ENCODE measurements at regions not wholly inside any gene's neighbourhood (a gene's known extent, or its start where the extent isn't known, plus 50 kb on each side); places are given as distances from the start of the nearest gene placed in this dataset.

DNA sequence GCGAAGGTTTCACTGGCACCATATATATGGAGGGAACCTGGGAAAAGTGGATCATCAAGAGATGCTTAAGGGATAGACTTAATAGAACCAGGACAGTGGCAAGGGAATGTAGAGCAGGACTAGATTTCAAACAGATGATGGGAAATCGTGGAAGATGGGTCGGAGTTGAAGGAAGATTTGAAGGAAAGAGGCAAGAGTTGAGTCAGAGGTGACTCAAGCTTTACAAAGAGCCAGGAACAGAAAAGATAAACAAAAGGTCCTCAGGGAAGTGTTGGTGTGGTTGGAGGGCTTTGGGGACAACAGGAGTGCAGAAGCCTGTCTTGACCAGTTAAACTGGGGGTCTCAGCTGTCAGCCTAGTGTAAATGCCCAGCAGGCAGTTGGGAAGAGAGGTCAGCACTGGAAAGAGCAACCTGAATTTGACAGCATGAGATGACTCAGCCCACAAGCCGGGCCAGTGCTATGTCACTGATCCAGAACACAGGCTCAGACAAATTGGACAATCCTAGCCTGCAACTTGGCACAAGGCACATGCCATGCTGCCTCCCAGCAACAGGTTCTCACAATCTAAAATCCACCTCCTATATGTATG, 230.5 kb downstream of the IDS start:
- no peak for DNase-seq (ENCODE audit: low read depth, low spot score)

DNA sequence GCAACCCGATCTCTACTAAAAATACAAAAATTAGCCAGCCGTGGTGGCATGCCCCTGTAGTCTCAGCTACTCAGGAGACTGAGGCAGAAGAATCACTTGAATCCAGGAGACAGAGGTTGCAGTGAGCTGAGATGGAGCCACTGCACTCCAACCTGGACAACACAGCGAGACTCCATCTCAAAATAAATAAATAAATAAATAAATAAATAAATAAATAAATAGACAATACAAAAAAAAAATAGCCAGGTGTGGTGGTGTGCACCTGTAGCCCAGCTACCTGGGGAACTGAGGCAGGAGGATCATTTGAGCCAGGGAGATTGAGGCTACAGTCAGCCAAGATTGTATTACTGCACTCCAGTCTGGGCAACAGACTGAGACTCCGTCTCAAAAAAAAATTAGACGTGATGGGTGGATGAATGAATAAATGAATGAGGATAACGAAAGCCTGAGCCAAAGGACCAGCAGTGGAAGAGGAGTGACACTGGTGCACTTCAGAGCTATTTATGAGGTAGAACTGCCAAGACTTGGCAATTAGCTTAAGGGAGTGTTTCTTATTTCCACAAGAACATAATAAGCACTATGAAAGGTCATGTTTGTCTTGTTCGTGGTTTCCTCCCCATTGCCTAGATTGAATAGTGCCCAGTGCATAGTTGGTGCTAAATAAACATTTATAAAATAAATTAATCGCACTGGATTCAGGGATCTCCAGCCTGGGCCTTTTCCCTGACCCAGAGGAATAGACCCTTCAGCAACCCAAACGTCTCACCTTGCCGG, 232.2 kb downstream of the IDS start:
- DNase-seq (ENCODE audit: low read depth, low spot score): no peak

DNA sequence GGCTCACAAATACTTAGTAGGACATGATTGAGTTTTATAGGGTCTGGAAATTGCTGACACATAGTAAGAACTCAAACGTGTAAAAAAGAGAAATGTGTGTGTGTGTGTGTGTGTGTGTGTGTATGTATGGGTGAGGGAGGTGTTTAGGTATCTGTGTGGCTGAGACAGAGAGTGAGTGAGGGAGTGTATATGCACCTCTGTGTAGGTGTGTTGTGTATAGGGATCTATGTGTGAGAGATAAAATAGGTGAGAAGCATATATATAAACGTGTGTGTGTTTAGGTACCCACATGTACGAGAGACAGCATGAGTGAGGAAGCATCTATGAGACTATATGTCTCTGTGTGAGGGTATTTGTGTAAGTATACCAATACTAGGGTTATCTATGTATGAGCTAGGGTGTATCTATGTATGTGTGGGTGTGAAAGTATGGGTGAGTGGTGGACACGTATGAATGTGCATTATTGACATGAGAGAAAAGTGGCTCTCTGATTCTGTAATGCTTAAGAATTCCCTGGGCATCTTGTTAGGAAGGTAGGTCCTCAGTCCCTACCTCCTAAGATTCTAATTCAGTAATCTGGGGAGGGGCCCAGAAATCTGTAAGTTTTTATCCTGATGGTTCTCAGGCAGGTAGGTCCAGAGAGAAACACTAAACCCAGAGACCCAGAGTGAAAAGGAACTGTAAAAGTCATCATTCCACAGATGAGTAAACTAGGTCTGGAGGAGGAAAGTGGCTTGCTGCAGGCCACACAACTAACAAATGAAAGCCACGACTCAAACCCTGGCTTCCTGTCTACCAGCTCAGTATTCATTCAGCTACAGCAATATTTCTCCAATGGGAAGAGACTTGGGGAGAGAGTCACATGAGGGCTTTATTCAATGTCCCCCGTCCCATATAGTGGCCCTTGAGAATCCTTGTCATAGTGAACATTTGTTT, 237.0 kb downstream of the IDS start:
- DNase-seq (ENCODE audit: low read depth, low spot score): no peak

DNA sequence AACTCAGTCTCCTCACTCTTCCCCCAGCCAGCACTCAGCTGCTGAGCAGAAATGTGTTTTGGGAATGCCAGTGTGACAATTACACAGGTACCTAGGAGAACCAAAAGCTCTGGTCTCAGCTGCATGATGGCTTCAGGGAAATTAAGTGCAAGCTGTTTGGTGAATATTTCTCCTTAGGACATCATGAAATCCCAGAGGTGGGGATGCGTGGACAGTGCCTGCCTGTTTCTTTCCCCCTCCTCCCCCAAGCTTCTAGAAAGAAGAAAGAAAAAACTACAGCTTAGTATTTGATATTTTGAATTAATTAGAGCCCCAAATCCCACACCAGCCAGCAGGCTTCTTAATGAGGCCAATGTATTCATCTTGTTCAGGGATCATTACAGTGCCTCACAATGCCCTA, 243.0 kb downstream of the IDS start:
- DNase-seq (ENCODE audit: low read depth, low spot score): no peak

DNA sequence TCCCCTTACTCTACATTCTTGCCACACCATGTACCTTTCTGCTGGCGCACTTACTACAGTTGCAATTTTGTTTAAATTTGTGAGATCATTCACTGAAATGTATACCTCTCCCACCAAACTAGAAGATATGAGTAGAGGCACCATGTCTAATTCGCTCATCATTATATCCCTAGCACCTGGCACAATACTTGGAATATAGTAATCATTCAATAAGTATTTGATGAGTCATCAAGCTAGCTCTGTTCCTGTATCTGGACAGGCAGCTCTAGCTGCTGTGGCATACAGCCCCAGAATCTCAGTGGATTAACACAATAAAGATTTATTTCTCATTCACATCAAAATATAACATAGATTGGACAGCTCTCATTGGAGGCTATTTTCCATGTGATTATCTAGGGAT, 245.9 kb downstream of the IDS start:
- DNase-seq (ENCODE audit: low read depth, low spot score): no peak

DNA sequence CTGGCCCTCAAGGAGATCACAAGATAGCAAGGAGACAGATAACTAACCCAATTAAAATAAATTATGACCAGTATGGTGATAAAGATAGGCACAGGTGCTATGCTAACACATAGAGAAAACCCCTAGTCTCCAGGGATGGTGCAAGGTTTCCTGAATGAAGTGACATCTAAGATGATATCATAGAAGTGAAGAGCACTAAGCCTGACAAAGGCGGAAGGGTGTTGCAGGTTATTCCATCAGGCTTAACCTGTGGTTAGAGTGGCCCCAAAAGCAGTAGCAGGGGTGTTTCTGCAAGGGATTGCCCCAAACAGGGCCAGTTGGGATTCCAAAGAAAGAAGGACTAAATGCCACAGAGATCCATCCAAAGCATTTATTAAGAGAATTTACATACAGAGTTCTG, 249.2 kb downstream of the IDS start:
- no peak for DNase-seq (ENCODE audit: low read depth, low spot score)

DNA sequence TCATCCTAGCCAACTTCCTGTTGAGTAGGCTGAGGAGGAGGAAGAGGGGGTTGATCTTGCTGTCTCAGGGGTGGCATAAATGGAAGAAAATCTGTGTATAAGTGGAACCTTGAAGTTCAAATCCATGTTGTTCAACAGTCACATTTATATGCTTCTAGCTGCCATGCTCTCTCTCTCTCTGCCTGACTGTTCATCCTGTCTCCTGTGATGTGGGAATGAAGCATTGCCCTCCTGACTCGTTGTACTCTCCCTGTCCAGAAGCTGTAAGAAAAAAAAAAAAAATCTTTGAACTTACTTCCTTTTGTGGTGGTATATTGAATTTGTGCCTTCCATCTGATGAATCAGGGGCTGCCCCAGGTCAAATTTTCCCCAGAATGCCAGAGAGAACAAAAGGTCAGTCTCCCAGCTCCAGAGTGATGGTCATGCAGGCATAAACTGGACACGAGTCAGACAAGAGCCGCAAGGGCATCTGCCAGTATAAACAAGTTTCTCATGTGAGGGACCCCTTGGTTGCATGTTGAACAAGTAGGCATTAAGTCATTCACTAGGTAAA, 257.0 kb downstream of the IDS start:
- no peak for DNase-seq (ENCODE audit: low read depth, low spot score)

DNA sequence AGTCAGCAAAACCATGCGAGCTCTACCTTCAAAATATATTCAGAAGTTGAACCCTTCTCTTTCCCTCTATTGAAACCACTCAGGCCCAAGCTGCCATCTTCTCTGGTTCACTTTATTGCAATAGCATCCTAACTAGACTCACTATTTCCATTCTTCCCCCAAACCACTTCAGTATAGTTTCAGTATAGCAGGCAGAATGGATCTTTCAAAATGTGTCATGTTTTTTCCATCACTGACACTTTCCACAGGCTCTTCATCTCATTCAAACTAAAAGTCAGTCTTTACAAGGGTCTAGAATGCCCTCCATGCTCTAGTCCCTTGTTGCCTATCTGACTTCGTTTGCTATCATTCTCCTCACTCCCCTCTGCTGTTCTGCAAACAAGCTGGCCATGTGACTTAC, 274.4 kb downstream of the IDS start:
- DNase-seq (ENCODE audit: low read depth, low spot score): no peak

DNA sequence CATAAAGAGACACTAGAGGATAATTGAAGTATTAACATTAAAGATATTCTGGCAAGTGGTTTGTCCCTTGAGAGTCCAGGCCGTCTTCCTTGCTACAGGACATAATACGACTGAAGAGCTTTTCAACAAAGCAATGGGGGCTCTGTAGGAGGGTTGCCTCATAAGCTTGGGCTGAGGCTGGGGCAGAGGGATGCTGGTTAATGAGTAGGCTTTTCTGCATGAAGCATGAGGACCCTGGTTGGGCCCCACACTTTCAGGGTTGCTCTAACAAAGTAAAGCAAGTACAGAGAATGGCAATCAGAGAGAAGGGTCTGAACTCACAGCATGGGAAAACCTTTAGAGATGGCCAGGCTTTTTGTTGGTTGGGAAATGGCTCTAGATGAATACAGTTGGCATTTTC, 281.3 kb downstream of the IDS start:
- no peak for DNase-seq (ENCODE audit: low read depth, low spot score)

DNA sequence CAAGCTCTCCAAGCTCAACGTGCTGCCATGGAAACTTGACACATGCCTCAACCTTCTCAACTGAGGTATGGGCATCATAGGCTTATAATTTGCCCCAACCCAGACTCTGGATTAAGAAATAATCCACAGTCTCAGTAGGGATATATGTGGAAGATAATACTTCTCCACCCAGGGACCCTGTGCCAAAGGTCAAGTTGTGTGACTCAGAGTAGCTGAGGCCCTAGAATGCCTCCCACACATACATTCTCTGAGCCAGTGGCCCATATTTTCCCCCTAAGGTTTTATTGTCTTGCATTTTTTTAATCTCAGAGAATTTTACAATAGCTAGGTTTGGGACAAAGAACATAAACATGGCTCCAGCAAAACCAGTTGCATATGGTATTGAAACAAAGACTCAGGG, 283.1 kb downstream of the IDS start:
- DNase-seq (ENCODE audit: low read depth, low spot score): no peak

DNA sequence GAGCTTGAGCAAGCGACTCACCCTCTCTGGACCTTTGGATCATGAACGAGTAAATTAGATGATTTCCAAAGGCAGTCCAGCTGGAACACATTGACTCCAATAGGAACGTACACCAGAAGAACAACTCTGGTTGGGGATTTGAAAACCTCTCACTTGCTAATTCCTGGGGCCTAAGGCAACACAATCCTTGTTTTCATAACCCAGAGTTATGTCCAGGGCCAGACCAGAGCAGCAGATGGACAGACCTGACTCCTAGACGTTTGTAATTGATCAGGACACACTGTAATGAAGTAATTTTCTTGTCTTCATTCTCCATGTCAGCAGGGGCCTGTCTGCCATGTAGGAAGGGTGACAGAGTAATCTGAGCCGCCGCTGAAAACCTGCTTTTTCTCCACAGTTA, 283.9 kb downstream of the IDS start:
- no peak for DNase-seq (ENCODE audit: low read depth, low spot score)

DNA sequence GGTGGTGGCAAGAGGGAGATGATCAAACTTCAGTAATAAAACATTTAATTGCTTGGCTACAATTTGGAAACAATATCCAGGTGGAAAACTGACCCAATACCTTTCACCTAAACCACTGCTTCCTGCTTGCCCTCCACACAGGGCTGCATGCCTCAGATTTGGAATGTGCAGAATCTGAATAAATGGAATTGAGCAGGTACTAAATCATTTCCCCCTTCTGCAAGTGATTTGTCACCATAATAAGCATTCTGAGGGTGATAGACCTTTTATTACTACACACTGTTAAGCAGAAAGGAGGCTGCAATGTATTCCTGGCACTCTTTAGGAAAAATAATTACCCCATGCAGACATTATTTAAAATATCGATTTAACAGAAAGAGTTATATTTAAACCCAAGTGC, 291.8 kb downstream of the IDS start:
- no peak for DNase-seq (ENCODE audit: low read depth, low spot score)

DNA sequence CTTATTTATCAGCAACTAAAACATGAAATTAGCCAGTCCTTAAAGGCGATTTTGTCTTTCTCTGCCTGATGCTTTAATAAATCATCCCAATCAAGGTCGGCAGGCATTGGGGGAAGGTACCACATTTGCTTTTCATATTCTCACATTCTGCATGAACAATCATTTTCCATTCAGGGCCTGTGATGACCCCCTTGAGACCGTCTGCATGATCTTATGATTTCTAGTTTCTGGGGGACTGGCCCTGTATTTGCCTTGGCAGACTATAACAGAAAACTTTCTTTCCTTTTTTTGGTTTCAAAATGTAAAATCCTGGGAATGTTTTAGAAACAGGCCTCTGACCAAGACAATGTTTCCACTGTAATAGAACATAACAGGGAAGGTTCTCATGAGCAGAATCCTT, 296.8 kb downstream of the IDS start:
- no peak for DNase-seq (ENCODE audit: low read depth, low spot score)

DNA sequence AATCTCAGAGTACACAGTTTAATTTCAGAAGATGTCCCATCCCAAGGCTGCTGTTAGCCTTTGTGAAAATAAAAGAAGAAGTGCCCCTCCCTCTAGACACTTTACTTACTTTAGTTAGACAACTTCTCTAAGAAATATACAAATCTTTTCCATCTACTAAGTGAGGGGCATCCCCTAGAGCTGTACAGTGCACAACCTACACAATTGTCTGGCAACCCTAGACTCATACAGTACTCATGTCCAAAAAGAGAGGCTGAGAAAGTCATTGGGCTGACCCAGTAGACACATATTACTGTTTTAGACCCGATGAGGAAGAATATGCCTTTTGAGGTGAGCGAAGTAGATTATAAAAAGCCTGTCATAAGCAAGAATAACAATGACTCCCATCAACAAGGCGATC, 297.6 kb downstream of the IDS start:
- no peak for DNase-seq (ENCODE audit: low read depth, low spot score)

DNA sequence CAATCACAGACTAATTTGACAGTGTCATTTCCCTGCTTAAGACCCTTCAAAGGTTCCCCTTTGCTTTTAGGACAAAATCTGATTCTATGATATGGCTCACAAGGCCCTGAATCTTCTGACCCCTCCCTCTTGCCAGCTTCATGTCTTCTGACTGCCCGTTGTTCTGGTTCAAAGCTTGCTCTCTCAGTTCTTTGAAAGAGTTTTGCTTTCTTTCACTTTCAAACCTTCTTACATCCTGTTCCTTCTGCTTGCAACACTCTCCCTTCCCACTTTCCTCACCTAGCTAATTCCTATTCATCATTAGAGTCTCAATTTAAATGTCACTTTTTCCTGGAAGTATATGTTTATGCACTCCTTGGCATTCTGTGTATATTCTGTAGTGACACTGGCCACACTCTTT, 299.2 kb downstream of the IDS start:
- DNase-seq (ENCODE audit: low read depth, low spot score): no peak

DNA sequence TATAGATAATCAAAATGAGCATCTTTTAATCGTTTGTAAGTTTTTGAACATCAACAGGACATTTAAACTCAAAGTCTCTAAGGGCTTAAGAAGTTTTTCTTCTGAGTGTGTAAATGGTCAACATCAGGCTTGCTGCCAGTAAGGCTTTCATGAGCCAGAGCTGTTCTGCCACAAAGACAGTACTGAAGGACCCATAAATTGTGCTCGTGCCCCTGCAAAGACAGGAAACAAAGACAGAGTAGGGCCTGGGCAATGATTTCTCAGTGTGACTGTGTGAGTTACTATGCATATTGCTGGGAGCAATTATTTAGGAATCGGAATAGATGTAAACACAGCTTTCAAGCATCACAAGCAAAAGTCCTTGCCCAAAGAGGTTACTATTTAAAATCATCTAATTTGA, 300.0 kb downstream of the IDS start:
- DNase-seq (ENCODE audit: low read depth, low spot score): no peak

DNA sequence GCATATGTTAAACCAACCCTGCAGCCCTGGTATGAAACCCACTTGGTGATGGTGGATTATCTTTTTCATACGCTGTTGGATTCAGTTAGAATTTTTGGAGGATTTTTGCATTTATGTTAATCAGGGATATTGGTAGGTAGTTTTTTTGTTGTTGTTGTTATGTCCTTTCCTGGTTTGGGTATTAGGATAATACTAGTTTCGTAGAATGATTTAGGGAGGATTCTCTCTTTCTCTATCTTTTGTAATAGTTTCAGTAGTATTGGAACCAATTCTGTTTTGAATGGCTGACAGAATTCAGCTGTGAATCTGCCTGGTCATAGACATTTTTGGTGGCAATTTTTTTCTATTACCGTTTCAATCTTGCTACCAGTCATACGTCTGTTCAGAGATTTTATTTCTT, 305.4 kb downstream of the IDS start:
- DNase-seq (ENCODE audit: low read depth, low spot score): no peak

DNA sequence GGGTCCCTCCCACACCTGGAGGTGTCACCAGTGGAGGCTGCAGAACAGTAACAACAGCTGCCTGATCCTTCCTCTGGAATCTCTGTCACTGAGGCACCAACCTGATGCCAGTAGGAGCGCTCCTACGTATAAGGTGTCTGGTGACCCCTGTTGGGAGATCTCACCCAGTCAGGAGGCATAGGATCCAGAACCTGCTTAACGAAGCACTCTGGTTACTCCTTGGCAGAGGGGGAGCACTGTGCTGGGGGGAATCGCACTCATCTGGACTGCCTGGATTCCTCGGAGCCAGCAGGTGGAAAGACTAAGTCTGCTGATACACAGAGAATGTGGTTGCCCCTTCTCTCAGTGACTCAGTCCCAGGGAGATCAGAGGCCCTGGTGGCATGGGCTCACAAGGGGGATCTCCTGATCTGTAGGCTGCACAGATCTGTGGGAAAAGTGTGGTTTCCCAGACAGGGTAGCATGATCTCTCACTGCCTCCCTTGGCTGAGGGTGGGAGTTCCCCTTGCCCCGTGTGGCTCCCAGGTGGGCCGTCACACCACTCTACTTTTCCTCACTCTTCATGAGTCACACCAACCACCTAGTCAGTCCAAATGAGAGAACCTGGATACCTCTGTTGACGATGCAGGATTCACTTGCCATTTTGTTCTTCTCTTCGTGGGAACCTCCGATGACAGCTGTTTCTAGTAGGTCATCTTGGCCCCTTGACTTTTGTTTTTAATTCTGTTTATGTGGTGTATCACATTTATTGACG, 305.9 kb downstream of the IDS start:
- DNase-seq (ENCODE audit: low read depth, low spot score): no peak

DNA sequence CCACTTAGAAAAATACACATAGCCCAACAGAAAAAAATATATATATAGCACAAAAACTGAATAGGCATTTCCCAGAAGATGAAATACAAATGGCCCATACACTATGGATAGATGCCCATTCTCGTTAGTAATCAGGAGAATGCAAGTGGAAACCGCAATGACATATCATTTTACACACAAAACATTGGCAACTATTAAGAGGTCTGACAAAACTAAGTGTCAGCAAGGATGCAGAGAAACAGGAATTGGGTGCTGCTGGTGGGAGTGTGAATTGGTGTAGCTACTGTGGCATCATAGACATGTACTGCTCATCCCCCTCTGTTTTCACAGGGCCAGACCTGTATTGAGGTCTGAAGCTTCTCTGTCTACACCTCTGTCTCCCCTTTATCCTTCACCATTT, 320.0 kb downstream of the IDS start:
- DNase-seq (ENCODE audit: low read depth, low spot score): no peak

DNA sequence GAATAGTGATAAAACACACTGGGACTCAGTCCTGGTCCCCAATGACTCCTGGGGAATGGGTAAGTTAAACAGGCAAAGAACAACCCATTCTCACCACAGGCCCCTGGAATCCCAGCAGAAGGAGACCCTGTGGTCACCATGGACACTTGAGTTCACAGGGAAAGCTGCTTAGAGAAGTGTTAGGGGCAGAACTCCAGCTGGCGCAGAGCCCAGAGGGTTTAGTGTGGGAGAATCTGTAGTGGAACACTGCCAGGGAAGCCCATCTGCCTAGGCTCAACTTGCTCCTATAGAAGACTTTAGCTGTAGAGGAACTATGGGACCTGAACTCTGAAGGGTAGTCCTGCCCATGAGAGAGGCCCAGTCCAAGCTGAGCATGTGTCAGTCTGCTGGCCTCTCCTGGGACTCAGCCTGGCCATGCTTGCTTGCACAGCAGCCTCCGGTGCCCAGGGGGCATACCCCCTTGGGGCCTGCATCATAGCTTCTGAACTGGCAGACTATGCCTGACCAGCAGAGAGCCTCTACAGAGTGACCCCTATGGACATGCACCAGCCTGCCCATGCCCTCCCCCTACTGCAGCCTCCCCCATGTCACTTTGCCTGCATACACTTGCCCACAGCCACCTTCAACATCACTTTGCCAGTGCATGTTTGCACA, 343.5 kb downstream of the IDS start:
- no peak for DNase-seq (ENCODE audit: low read depth, low spot score)

DNA sequence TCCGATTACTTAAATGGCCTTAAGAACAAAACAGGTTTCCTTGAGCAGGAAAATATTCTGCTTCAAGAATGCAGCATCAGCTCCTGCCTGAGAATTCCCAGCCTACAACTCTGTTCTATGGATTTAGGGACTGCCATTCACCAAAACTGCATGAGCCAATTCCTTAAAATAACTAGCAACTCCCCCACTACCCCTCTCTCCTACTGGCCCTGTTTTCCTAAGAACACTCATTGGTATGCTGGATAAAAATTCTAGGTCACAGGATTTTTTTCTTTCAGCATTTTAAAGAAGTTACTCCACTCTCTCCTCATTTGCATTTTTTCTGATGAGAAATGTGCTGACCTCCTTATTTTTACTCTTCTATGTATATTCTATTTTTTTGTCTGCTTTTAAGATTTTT, 347.1 kb downstream of the IDS start:
- no peak for DNase-seq (ENCODE audit: low read depth, low spot score)
